Ecto neural progenitor cell (in vitro differentiated cells): ENCODE measurements at regions not wholly inside any gene's neighbourhood (a gene's known extent, or its start where the extent isn't known, plus 50 kb on each side); places are given as distances from the start of the nearest gene placed in this dataset.
"Not testable (repeated sequence)": the region's sequence is repeated elsewhere in the genome, so short reads cannot be mapped to it uniquely, and the experiment has no call there.

Source experiments
- DNase-seq: peaks from one replicate; pipeline ENCODE4 v3.0.0-alpha.2; 2018; ENCODE audit warnings: low spot score

DNA sequence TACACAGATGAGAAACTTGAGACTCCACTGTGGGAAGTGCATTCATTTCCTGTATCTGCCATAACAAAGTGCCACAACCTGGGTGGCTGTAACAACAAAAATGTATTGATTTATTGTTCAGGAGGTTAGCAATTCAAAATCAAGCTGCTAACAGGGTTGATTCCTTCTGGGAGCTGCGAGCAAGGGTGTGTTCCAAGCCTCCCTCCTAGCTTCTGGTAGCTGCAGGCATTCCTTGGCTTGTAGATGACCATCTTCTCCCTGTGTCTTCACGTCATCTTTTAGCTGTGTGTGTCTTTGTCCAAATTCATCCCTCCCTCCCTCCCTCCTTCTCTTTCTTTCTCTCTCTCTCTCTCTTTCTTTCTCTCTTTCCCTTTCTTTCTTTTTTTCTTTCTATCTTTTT is 258.1 kb downstream of the MSX2 start:
- DNase-seq: no peak

DNA sequence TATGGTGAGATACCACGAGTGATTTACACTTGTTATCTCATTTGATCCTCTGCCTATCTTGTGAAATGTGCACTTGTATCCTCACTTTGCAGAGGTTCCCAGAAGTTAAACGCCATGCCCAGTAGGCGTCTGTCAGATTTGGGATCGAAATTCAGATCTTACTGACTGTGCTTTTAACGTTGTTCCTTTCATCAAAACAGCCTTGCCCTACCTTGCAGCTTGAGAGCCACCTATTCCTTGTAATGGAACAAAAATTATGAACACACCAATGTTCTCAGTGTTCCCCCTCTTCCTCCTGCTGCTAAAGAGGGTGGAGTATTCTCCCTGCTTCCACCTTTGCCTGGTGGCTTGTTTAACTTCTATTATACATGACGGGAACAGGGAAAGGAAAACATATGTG is 257.0 kb downstream of the MSX2 start:
- no peak for DNase-seq

DNA sequence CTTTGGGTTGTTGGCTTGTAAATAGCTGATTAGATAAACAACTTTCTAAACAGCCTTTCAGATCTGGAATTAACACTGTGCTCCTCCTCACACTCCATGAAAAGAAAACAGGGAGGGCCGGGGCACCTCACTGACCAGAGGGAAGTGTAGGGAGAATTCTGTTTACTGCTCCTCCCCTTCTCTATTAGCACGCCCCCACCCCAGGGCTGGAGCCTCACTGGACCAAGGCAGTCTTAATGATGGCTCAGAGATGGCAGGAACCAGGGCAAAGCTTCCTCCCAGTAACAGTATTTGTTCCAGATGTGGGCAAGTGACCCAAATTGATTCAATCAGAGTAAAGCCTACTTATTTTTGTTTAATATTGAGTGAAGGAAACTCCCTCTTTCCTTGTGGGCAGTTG is 256.6 kb downstream of the MSX2 start:
- DNase-seq: no peak

DNA sequence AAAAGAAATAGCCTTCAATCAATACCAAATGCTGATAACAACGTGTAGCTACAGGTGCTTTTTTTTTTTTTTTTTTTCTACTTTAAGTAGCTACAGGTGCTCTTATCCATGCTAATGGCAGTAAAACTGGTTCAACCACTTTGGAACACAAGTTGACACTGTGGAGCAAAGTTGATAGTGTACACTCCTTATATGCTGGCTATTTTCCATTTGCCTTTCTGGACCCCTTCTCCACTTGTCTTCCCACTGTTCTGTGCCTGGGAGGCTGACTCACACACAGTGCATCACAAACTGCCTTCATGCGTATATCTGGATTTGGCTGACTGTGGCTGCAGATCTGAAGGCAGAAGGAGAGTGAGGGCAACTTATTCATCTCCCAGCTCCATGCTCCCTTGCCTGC is 247.9 kb downstream of the MSX2 start:
- DNase-seq: no peak

DNA sequence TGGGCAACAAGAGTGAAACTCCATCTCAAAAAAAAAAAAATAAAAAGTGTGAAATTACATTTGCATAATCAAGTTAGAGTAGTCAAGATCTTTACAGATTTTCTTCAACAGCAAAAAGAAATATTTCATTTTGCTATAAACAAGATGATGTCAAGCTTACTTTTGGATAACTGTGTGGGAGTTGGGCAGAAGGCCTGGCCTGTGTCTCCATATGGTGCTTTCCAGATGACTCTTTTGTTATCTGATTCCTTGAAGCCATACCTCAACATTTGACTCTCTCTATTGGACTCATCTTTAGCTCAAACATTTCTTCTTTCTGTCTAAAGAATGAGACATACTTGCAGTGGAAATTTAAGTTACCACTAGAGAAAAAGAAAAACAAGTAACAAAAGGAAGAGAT is 246.8 kb downstream of the MSX2 start:
- no peak for DNase-seq

DNA sequence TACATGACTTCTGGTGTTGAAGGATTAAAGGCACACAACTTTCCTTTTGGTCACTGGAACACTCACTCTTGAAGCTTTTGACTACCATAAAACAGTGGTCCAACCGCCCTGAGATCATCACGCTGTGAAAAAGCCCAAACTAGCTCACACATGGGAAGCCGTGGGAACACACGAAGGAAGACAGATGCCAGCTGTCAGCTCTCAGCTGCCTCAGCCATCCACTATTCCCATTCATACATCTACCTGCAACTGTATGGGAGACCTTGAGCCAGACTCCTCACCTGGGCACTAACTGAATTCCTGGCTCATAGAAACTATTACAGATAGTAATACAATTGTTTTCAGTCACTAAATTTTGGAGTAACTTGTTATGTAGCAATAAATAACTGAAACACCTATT is 246.1 kb downstream of the MSX2 start:
- no peak for DNase-seq

DNA sequence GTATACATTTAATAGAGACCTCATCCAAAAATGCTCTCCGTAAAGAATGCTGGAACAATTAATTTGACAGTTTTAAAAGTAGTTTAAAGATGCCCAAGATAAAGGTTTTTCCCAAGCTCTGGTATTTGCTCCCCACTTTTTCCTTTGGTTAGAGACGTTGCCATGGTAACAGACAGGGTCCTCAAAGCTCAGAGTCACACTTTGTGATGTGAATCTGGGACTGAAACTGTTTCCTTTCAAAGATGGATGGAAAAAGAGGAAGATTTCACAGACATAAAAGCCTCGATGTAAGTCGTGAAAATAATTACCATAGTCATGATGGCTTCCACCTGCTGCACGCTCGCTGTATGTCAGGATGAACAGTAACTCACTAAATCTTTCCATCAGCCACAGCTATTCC is 229.5 kb downstream of the MSX2 start:
- no peak for DNase-seq

DNA sequence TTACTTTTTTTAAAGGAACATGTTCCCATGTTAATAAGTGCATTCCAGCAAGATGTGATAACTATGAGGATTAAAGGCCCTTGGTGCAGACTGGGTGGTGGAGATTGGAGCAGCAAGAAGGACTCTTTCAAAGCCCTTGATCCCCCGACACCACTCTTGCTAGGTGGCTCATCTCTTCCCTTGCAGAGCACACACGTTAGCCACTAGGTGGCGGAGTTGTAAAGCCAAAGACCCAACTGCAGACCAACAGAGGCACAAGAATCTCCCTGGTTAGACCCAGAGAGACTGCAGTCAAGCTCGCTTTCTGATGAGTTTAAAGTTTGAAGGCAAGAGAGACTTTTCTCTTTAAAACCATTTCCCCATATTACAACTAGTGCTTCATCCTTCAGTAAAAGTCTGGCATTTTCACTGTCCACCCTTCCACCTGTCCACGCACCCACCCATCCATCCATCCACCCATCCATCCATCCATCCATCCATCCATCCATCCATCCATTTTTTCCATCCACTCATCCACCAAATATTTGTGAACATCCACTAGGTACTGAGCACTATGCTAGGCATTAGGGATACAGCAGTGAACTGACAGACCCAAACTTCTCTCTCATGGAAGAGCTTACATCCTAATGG is 226.9 kb downstream of the MSX2 start:
- DNase-seq: peak; percentile 69

DNA sequence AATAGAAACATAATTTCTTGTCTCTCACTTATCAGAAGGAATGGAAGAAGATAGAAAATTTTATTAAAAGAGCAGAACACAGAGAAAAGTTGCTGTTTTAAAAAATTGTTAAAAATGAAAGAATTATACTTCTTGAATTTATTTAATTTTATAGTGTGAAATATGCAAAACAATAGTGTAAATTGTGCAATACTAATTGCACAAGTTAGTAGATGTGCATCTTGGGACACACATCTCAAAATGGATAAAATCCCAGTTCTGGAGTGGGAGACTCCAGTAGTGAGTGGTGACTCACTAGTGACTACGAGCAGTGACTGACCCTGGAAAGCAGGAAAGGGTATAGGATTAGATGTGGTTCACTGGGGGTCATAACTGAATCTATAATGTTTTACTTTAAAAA is 223.2 kb downstream of the MSX2 start:
- DNase-seq: no peak

DNA sequence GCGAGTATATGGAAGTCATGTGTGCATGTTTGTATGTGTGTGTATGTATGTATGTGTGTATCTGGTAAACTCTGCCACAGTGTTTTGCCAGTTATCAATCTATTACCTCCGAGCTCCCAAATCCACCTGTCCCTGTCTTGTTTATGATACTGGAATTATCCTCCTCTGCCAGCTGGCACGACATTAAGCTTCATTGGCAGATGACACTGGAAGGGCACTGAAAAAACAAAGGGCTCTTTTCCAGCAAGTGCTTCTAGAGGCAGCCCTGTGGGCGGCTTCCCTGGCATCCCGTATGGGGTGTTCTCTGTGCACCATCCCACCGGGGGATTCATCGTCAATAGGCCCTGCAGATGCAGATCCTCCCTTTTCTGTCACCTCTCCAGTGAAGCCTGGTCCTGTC is 221.5 kb downstream of the MSX2 start:
- no peak for DNase-seq

DNA sequence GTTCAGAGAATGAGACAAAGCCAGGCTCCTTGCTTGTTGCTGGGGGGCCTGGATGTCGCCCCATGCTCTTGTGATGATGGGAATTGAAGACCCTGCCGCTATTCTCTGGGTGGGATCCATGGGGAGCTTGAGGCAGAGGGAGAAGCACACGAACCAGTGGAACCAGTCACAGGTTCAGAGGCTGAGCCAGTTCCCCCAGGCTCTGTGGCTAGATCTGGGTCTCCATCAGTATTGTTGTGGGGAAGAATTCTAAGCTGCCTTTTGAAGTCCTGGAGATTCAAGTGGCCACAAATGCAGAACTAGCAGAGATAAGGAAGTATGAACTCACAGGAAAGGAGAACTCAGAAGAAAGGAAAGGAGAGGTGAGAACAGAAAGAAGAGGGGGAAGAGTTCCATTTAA is 219.4 kb downstream of the MSX2 start:
- no peak for DNase-seq

DNA sequence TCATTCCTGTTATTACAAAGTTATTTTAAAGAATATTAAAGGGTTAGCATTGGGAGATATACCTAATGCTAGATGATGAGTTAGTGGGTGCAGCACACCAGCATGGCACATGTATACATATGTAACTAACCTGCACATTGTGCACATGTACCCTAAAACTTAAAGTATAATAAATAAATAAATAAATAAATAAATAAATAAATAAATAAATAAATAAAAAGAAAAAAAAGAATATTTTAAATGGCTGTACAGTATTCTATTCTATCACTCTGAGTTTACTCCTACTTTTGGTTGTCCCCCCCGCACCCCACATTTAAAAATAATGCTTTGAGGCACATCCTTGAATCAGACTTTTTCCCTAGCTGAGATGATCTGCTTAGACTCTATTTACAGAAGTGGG is 218.6 kb downstream of the MSX2 start:
- not testable (repeated sequence) for DNase-seq

DNA sequence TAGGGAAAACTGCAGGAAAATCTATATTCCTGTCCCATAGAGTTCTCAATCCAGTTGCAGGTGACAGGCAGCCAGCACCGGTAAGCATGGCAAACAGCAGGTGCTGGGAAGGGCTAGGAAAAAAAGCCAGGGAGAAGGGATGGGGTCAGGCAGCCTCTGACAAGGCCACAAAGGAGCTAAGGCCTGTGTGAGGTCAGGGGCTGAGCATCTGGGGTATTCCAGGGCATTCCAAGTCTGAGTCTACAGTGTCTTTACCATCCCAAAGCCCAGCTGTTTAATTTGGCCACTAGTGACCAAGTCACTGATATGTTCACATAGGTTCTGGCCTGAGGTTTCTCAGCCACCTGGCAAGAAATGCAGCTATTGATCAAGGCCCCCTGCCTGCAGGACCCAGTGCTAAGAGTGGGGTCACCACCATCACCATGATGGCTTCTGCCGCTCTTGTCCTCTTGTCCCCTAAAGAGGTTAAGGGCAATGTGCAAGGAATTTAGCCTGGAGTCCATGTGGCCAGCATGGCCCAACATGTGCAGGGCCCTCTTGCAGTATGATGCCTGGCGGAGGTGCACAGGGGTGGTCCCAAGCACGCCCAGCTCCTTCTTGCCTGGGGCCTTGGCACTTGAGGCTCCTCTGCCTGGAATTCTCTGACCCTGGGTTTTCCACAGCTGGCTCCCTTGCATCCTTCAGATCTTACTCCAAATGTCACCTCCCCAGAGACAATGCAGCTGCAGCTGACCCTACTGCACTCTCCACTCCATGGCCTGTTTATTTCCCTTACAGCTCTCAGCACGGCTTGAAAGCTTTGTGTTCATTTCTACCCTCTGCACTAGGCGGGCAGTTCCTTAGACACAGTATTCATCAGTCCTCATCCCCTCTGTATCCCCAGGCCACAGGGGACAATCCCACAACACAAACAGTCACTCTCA is 213.1 kb downstream of the MSX2 start:
- no peak for DNase-seq

DNA sequence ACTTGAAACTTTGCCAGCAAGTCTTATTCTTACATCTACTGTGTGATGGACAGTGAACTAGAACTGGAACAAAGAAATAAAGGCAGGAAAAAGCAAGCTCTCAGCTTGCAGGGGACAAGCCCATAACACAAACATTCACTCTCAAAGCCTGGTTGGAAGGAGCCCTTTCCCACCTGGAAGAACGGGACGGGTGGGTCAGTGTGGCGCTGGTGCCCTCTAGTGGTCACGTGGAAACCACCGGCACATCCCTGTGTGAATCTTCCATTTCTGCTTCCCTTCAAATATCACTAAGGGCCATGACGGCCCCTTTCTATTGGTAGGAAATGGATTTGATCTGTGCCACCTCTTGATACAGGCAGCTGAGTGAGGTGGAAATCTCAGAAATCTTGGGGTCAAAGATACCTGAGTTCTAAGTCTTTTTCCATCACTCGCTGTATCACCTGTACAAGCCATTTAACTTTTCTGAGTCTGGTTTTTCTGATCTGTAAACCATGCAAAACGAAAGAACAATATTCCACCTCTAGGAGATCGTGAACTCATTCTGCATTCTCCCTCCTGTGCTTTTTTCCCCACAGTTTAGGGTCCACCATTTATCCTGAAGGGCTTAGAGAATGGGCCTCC is 211.6 kb downstream of the MSX2 start:
- DNase-seq: peak; percentile 82

DNA sequence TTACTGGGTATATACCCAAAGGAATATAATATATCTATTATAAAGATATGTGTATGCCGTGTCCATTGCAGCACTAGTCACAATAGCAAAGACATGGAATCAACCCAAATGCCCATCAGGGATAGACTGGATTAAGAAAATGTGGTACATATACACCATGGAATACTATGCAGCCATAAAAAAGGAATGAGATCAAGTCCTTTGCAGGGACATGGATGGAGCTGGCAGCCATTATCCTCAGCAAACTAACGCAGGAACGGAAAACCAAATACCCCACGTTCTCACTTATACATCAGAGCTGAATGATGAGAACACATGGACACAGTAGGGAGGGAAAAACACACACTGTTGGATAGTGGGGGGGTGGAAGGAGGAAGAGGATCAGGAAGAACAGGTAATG is 206.7 kb downstream of the MSX2 start:
- not testable (repeated sequence) for DNase-seq

DNA sequence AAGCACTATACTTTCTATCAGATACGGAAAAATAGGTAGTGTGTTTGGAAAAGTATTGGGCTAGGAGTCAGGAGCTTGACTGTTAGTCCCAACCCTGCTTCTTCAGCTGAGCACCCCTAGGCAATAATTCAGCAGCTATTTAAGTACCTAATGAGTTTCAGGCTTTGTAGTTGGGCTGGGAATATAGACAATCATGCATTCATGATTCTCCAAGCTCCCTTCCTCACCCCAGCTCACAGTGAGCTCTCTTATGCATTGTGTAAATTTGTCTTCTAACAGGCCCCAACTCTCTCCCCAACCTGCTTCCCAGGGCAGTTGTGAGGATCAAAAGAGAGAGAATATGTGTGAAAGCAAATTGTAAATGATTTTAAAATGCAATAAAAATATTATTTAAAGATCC is 201.2 kb downstream of the MSX2 start:
- DNase-seq: no peak

DNA sequence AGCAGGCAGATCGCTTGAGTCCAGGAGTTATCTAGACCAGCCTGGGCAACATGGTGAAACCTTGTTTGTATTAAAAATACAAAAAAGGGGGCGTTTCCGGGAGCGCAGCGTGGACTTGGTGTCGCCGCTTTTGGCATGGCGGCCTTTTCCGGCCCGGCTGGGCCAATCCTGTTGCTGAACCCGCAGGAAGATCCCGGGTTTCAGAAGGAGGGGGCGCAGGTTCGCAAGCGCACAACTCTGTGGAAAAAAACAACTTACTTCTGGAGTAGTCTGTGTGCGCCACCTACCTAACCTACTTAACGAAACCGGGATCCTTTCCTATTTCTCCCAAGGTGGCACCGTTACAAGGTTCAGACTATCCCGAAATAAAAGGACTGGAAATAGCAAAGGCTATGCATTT is 198.6 kb downstream of the MSX2 start:
- DNase-seq: no peak

DNA sequence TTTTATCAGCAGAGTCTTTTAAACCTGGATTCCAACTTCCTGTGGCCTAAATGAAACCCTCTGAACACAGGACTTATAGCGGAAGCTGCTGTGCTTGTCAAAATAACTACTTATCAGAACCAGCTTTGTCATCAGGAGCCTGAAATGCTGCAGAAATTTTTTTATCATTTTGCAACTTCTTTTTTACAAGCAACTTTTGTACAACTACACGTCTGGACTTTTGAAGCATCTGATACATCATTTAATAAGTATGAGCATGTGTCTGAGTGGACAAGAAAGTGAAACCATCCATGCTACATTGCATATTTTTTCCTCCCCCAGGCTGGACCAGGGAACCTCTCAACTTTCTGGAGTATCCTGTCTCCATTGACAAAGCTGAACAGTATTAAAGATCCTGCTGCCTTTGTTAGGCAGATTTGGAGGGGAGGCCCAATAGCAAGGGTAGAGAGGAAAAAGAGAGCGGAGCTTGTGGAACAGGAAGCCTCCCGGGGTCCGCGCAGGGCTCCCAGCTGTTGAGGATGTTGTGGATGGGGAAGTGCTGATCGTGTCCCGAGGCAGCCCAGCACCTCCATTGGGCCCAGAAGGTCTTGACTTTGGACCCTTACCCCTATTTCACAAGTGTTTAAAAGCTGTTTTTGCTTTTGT is 196.6 kb downstream of the MSX2 start:
- no peak for DNase-seq

DNA sequence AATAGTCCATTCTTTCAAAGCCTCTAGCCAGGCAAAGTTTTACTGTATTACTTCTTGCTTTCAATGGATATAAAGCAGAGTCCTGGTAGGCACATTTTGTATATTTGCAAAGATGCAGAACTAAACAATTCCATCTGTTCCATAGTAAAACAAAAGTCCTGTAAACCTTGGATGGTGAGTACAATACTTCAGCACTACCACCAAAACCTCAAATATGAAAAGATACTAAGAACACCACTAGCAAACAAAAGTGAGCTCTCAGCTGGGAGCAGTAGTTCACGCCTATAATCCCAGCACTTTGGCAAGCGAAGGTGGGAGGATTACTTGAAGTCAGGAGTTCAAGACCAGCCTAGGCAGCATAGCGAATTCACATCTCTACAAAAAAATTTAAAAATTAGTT is 195.0 kb downstream of the MSX2 start:
- no peak for DNase-seq

DNA sequence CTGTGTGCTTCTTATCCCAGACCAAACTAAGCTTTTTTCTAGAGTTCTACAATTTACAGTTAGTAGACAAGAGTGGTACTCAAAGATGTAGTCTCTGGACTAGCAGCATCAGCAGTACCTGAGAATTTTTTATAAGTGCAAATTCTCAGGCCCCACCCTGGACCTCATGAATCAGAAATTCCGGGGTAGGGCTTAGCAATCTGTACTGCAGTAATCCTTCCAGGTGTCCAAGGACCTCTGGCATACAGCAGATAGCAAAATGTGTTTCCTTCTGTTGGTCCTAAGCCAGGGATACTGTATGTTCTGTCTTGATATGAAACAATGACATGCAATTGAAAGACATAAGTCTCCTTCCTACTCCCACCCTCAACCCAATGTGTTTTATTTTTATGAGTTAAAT is 194.3 kb downstream of the MSX2 start:
- DNase-seq: no peak

DNA sequence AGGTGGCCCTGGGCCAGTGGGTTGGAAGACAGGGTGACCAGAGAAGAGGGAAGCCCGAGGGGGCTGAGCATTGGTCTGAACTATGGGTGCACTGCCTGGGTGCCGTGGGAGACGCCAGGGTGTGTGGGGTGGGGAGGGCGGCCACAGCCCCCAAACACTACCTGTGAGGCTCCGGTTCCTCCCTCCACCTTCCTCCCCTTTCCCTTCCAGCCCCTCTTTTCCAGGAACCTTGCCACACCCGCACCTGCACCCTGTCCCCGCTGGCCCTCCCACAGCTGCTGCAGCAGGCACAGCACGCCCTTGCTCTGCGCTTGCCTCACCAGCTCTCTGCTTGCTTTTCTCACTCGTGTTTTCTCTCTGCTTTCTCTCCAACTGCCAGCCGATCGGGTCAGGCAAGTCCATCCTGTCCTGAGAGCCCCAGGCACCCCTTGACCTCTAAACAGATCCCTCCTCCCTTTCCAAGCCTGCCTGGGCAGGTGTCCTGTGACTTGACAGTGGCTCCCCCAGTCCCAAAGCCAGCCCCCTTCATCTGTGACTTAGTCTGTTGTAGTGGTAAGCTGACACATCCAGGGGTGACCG is 193.7 kb downstream of the MSX2 start:
- DNase-seq: no peak

DNA sequence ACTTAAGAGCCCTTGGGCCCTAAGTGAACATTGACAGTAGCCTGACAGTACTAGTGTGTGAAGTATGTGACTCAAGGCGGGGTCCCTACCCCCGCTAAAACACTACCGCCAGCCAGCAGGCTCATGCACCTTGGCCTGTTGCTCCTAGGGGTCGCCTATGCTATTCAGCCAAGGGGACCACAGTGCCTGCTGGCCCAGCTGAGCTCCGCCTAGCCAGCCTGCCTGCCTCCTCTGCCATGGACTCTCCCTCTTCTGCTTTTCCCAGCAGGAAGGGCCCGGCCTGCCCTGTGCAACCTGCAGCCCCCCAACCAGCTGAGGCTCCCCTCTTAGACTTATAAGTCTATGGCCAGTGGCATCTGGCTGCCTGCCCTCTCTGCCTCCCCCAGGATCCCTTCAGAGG is 193.1 kb downstream of the MSX2 start:
- not testable (repeated sequence) for DNase-seq
